Neuronal stem cell (in vitro differentiated cells): ENCODE measurements at regions not wholly inside any gene's neighbourhood (a gene's known extent, or its start where the extent isn't known, plus 50 kb on each side); places are given as distances from the start of the nearest gene placed in this dataset.
"Not testable (repeated sequence)": the region's sequence is repeated elsewhere in the genome, so short reads cannot be mapped to it uniquely, and the experiment has no call there.

ENCODE experiments used
- DNase-seq: peaks from one replicate; pipeline ENCODE4 v3.0.0-alpha.2; 2013; ENCODE audit warnings: low spot score
- H2AFZ ChIP-seq: one replicate; pipeline ENCODE4 v1.6.1; 2013; ENCODE audit warnings: mild to moderate bottlenecking, low read length, inconsistent platforms
- H2AK5ac ChIP-seq: 2 replicates; pipeline ENCODE4 v1.6.1; 2013; ENCODE audit warnings: low read depth, mild to moderate bottlenecking, inconsistent platforms, low read length, moderate library complexity, mixed read lengths
- H2BK120ac ChIP-seq: 2 replicates; pipeline ENCODE4 v1.6.1; 2013; ENCODE audit warnings: low read depth, mild to moderate bottlenecking, inconsistent platforms, low read length, moderate library complexity, mixed read lengths
- H2BK12ac ChIP-seq: one replicate; pipeline ENCODE4 v1.6.1; 2013; ENCODE audit warnings: low read length, inconsistent platforms
- H2BK15ac ChIP-seq: 2 replicates; pipeline ENCODE4 v1.6.1; 2013; ENCODE audit warnings: mild to moderate bottlenecking, low read length, inconsistent platforms, mixed read lengths
- H2BK5ac ChIP-seq: one replicate; pipeline ENCODE4 v1.6.1; 2013; ENCODE audit warnings: inconsistent platforms, mild to moderate bottlenecking, low read length, moderate library complexity
- H3K14ac ChIP-seq: one replicate; pipeline ENCODE4 v1.6.1; 2013; ENCODE audit warnings: low read length, inconsistent platforms
- H3K18ac ChIP-seq: 2 replicates; pipeline ENCODE4 v1.6.1; 2013; ENCODE audit warnings: low read length, inconsistent platforms
- H3K23ac ChIP-seq: 2 replicates; pipeline ENCODE4 v1.6.1; 2013; ENCODE audit warnings: low read depth, mild to moderate bottlenecking, mixed read lengths, low read length, inconsistent platforms; ENCODE audit not compliant: poor library complexity
- H3K27ac ChIP-seq: replicated peaks from 3 replicates; pipeline ENCODE4 v1.5.1; 2013; ENCODE audit warnings: low read length, inconsistent platforms
- H3K27me3 ChIP-seq, 3 experiments: 2 replicates each; pipeline ENCODE4 v1.6.1; 2013; ENCODE audit warnings: low read length in 3 of 3, mild to moderate bottlenecking in 2 of 3, inconsistent platforms in 1 of 3, low read depth in 1 of 3, mixed read lengths in 1 of 3, moderate library complexity in 1 of 3; ENCODE audit not compliant: control insufficient read depth in 3 of 3, insufficient read depth in 3 of 3
- H3K36me3 ChIP-seq, 2 donors: replicated peaks in 1 of 2; 2 replicates each; pipeline ENCODE4 v1.6.1; 2013; ENCODE audit warnings: low read length in 2 of 2; ENCODE audit not compliant: control insufficient read depth in 2 of 2, insufficient read depth in 2 of 2
- H3K4ac ChIP-seq: 2 replicates; pipeline ENCODE4 v1.6.1; 2013; ENCODE audit warnings: inconsistent platforms, mild to moderate bottlenecking, low read length, moderate library complexity
- H3K4me1 ChIP-seq, 2 donors: 1 replicate in 1 of 2; 2 replicates in 1 of 2; pipeline ENCODE4 v1.6.1; 2013; ENCODE audit warnings: low read length in 2 of 2, low read depth in 1 of 2; ENCODE audit not compliant: control insufficient read depth in 2 of 2, insufficient read depth in 1 of 2
- H3K4me2 ChIP-seq: one replicate; pipeline ENCODE4 v1.6.1; 2013; ENCODE audit warnings: mild to moderate bottlenecking, low read length, inconsistent platforms; ENCODE audit not compliant: insufficient read depth, poor library complexity, severe bottlenecking
- H3K4me3 ChIP-seq, 2 donors: 2 replicates each; pipeline ENCODE4 v1.5.1; 2013; ENCODE audit warnings: low read length in 2 of 2, mild to moderate bottlenecking in 2 of 2, inconsistent platforms in 1 of 2, moderate library complexity in 1 of 2
- H3K79me1 ChIP-seq: one replicate; pipeline ENCODE4 v1.6.1; 2013; ENCODE audit warnings: low read depth, mild to moderate bottlenecking, inconsistent platforms, low read length, moderate library complexity
- H3K9ac ChIP-seq: one replicate; pipeline ENCODE4 v1.6.1; 2013; ENCODE audit warnings: mild to moderate bottlenecking, low read depth, low read length, inconsistent platforms; ENCODE audit not compliant: poor library complexity
- H3K9me3 ChIP-seq, 2 donors: replicated peaks in 1 of 2; 2 replicates each; pipeline versions ENCODE3 to v1.6.1; 2013; ENCODE audit warnings: low read length in 2 of 2, mild to moderate bottlenecking in 2 of 2, inconsistent platforms in 1 of 2, low read depth in 1 of 2, mixed read lengths in 1 of 2, moderate library complexity in 1 of 2; ENCODE audit not compliant: control insufficient read depth in 2 of 2, insufficient read depth in 1 of 2
- H4K8ac ChIP-seq: one replicate; pipeline ENCODE4 v1.6.1; 2013; ENCODE audit warnings: low read depth, mild to moderate bottlenecking, inconsistent platforms, low read length, moderate library complexity
- H4K91ac ChIP-seq: one replicate; pipeline ENCODE4 v1.6.1; 2013; ENCODE audit warnings: low read length, low read depth, mild to moderate bottlenecking, inconsistent platforms; ENCODE audit not compliant: poor library complexity
- WGBS, 2 donors: extraction: QIAGEN DNeasy Blood & Tissue Kit; methylation state at CpG; one replicate each; pipeline ENCODE4 v1.1.7; 2013; ENCODE audit warnings: missing lambda C conversion rate in 2 of 2, mixed read lengths in 1 of 2; ENCODE audit not compliant: insufficient read length in 2 of 2, insufficient replicate concordance in 1 of 2; ENCODE audit errors: extremely low coverage in 2 of 2; 5-methylcytosine and 5-hydroxymethylcytosine counted together

DNA sequence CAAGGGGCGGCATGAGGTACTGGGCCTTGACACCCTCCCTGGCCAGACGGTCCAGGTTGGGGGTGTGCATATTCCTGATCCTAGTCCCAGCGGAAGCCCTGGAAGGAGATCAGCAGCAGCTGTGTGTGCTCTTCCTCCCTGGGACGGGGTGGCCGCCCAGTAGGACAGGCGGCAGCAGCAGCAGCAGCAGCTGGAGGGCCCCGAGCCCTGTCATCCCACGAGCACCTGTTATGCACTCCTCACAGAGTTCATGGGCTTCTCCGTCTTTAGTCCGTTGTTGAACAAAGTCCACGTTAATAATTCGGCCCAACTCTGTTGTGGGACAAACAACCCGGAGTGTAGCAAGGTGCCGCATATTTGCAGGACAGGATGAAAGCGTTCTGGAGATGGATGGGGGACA, 205.6 kb downstream of the OTOP1 start:
- H3K4ac ChIP-seq, H3K27ac ChIP-seq, H2BK12ac ChIP-seq, H3K27me3 ChIP-seq, H2BK5ac ChIP-seq, H3K14ac ChIP-seq, H3K9ac ChIP-seq, H3K4me2 ChIP-seq, H3K79me1 ChIP-seq, H3K18ac ChIP-seq, H2AK5ac ChIP-seq, H2BK15ac ChIP-seq, H4K8ac ChIP-seq, H3K23ac ChIP-seq, DNase-seq, H3K9me3 ChIP-seq, H2BK120ac ChIP-seq, H3K4me1 ChIP-seq, H4K91ac ChIP-seq, H3K4me3 ChIP-seq, H3K36me3 ChIP-seq, H2AFZ ChIP-seq: not testable (repeated sequence)
- no CpG with 5 or more reads among the region's 15 CpGs for WGBS, 2 donors

DNA sequence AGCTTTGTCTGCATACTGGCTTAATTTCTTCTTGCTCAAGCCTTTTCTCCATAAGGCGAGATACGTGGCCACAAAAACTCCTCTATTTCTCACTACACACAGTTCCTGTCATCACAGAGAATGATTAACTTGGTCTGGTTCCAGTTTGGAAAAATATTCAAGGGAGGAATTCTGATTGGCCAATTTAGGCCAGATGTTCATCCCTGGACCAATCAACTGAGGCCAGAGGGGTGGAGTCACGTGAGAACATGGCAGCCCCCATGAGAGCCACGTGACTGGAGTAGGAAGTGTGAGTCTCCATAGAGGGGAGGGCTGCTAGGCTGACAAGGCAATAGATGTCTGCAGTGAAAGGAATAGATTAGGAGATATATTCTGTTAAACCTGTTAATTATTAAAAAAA, 200.0 kb downstream of the OTOP1 start:
- H2BK12ac ChIP-seq, H2AFZ ChIP-seq, H2BK120ac ChIP-seq, H3K23ac ChIP-seq, H3K4ac ChIP-seq, H3K9me3 ChIP-seq, H3K4me3 ChIP-seq, H3K27me3 ChIP-seq, H3K4me2 ChIP-seq, H3K4me1 ChIP-seq, H2BK5ac ChIP-seq, H2AK5ac ChIP-seq, H4K91ac ChIP-seq, H2BK15ac ChIP-seq, H4K8ac ChIP-seq, H3K36me3 ChIP-seq, H3K9ac ChIP-seq, H3K27ac ChIP-seq, H3K79me1 ChIP-seq, H3K14ac ChIP-seq, H3K18ac ChIP-seq, DNase-seq: not testable (repeated sequence)
- WGBS, 2 donors, result no CpG with 5 or more reads among the region's 4 CpGs

GRCh38 chr4:4028752-4029151, 198.0 kb downstream of the OTOP1 start:
- not testable (repeated sequence) for H3K4ac ChIP-seq, H4K91ac ChIP-seq, H2AFZ ChIP-seq, DNase-seq, H3K79me1 ChIP-seq, H3K4me1 ChIP-seq, H2BK15ac ChIP-seq, H3K14ac ChIP-seq, H2BK12ac ChIP-seq, H2BK120ac ChIP-seq, H3K9me3 ChIP-seq, H3K4me3 ChIP-seq, H3K36me3 ChIP-seq, H2AK5ac ChIP-seq, H4K8ac ChIP-seq, H3K27ac ChIP-seq, H2BK5ac ChIP-seq, H3K9ac ChIP-seq, H3K18ac ChIP-seq, H3K4me2 ChIP-seq, H3K23ac ChIP-seq
- peaks cover 0 to 12% (median 0%) of the 10 kb centered on the region in 3 experiments for H3K27me3 ChIP-seq
- no CpG with 5 or more reads among the region's 3 CpGs for WGBS, 2 donors

GRCh38 chr4:4030509-4030908, 196.2 kb downstream of the OTOP1 start:
- H3K79me1 ChIP-seq, H3K9ac ChIP-seq, H3K4me1 ChIP-seq, H2BK15ac ChIP-seq, H3K36me3 ChIP-seq, H2AFZ ChIP-seq, H3K9me3 ChIP-seq, H3K27ac ChIP-seq, H3K14ac ChIP-seq, H2BK12ac ChIP-seq, DNase-seq, H3K4ac ChIP-seq, H3K18ac ChIP-seq, H3K23ac ChIP-seq, H3K4me3 ChIP-seq, H4K8ac ChIP-seq, H2AK5ac ChIP-seq, H3K4me2 ChIP-seq, H4K91ac ChIP-seq, H2BK5ac ChIP-seq, H2BK120ac ChIP-seq: not testable (repeated sequence)
- WGBS, 2 donors, result no CpG with 5 or more reads among the region's 9 CpGs
- H3K27me3 ChIP-seq, result peaks cover 0 to 12% (median 0%) of the 10 kb centered on the region in 3 experiments
